HL-60 (cell line): ENCODE measurements at regions not wholly inside any gene's neighbourhood (a gene's known extent, or its start where the extent isn't known, plus 50 kb on each side); places are given as distances from the start of the nearest gene placed in this dataset.

Experiments
- CTCF ChIP-seq: IDR thresholded peaks from one replicate; pipeline ENCODE4 v1.5.1; 2011; ENCODE audit warnings: low read length, control low read depth, inconsistent platforms; ENCODE audit not compliant: insufficient read depth
- GABPA ChIP-seq: IDR thresholded peaks from 2 replicates; pipeline ENCODE4 v1.6.1; 2012; ENCODE audit warnings: low read depth
- POLR2AphosphoS5 ChIP-seq: IDR thresholded peaks from 2 replicates; pipeline ENCODE4 v1.6.1; 2012; ENCODE audit warnings: low read depth
- SPI1 ChIP-seq: IDR thresholded peaks from 2 replicates; pipeline ENCODE4 v1.6.1; 2012; ENCODE audit warnings: low read depth, mild to moderate bottlenecking, borderline replicate concordance

- TF ChIP-seq CTCF (no peak), GABPA (no peak), SPI1 (no peak), POLR2AphosphoS5 (no peak)
These were observed 104.4 kb upstream of the PRNP start for GRCh38 chr20:4581838-4582237.
